HG03039 (cell line): ENCODE measurements at regions not wholly inside any gene's neighbourhood (a gene's known extent, or its start where the extent isn't known, plus 50 kb on each side); places are given as distances from the start of the nearest gene placed in this dataset.

Source experiments
- ATAC-seq: cut with Tn5 transposase; IDR thresholded peaks from one replicate; pipeline ENCODE4 v1.9.1; 2021; ENCODE audit warnings: mild to moderate bottlenecking, moderate library complexity; ENCODE audit not compliant: unreplicated experiment

DNA sequence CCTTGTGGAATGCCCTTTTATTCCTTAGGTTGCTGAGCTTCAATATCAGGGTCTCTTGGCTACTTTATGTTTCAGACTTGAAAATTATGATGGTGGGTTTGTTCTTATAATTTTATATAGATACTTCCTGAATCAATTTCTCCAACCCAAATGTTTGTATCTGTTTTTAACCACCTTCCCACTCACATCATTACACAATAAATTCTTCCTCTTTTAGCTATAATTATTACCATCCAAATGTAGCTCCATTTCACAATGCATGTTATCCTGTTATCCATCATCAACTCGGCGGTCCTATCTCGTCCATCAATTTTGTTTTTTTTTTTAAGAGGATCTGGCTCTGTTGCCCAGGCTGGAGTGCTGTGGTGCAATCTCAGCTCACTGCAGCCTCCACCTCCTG is 357.6 kb upstream of the ZP4 start:
- ATAC-seq, result no peak

GRCh38 chr1:238242181-238242580 is 351.5 kb upstream of the ZP4 start:
- no peak for ATAC-seq

GRCh38 chr1:238241607-238242006 is 350.9 kb upstream of the ZP4 start:
- ATAC-seq, result no peak

DNA sequence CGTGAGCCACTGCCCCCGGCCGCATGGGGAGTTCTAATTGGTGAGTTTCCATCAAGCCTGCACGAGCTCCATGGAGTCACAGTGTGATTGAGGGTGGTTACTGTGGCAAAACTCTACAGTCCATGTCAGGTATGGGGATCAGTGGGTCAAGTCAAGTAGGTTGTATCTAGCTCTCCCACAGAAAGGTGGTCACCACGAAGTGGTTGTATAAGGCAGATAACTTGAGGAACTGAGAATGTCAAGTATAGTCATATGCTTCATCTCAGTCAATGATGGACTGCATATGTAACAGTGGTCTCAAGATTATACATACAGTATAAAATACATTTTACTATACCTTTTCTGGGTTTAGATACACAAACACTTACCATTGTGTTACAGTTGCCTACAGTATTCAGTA is 348.6 kb upstream of the ZP4 start:
- no peak for ATAC-seq

DNA sequence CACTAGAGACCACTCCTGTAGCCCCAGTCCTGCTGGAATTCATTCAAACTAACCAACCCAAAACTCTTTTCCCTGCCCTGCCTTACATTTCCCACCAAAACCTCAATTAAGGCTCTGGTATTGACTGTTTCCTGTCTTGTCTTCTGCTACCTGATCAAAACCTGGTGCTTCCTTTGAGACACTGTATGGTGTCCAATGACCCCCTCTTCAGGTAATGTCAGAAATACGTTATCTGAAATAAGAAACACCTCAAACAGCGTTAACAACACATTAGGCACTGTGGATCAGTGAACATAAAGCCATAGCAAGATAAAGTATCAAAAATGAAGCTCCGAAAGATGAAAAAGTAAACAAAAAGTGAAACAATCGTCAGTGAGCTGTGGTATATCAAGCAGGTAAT is 343.2 kb upstream of the ZP4 start:
- no peak for ATAC-seq

DNA sequence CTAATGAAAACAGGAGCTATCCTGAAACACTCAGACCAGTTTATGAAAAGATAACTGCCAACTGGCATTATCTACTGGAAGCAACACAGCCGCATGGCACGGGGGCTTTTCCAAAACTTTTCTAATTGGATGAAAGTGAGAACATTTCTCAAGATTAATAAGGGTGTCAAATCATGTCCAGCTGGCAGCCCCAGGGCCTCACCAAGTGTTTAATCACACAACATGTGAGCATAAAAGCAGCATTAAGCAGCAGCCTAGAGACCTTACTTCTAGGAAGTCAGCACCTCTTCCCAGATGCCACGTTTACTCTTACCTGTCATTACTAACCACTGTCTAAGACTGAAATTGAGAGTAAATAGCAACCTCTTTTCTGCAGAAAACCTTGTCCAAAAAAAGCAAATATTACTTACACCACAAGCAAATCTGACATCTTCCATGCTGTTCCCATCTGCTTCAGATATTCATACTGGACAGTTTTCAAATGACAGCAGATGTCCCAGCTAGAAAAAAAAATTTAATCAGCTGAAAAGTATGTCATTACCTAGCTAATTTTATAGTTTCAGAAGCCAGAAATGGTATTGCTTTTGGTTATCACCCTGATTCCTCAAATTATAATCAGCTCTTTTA is 341.5 kb upstream of the ZP4 start:
- ATAC-seq, result no peak

DNA sequence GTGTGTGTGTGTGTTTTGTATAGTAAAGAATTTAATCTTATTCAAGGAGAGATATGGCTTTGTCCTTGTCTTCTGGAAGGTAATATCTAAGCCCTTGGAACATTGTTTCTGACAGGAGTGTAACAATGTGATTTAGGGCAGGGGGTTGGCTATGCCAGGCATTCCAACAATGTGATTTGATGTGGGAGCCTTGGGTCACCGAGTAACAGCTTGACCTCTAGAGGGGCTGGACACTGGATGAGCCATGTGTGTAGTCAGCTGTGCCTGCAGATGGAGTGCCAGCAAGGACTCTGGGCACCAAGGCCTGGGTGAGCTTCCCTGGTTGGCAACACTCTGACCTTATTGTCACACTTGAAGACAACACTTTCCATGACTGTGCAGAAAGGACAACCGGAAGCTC is 336.1 kb upstream of the ZP4 start:
- no peak for ATAC-seq

- ATAC-seq, result no peak
Measured at GRCh38 chr1:238223076-238223640, 332.4 kb upstream of the ZP4 start.

DNA sequence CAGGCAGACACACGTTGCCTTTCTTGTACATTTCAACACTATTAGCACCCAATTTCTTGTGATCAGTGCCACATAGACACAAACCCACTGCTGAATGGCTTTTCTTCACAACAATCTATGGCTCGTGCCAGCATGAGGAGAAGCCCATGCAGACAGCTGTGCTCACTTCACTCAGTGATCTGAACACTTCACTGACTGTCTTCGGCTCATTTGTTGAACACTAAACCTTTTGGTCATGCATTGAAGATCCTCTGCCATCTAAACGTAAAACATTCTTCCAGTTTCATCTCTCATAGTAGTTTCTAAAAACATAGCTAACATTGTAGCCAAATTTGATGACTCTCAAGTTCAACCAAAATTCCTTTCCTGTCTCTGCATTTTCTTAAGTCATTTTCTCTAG is 331.0 kb upstream of the ZP4 start:
- no peak for ATAC-seq

GRCh38 chr1:238214449-238214848 is 323.7 kb upstream of the ZP4 start:
- ATAC-seq, result no peak

DNA sequence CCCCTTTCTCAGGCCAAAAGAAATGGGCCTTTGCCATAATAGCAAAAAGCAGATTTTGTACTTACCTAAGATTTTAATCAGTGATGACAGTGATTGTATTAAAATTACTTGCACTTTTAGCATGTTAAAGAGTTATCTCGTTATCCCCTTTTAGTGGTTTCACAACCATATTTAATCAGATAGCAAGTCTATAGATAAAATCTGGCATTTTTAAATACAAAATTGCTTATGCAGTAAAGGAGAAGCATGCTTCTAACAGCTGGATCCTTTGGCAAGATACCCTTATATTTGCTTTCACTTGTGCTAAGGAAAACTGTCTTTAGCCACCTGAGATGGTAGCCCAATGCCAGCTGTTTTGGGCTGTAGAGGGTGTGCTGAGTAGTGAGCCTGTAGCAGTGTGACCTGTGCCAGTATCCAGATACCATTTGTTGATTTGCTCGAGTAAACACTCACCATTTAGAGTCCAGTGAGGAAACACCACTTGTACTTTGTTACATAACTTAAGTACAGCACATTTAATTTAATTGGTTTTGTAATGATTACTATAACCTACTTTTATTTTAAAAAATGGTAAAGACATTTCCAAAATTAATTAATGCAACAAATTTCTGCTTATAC is 314.4 kb upstream of the ZP4 start:
- no peak for ATAC-seq

- no peak for ATAC-seq
Measured at GRCh38 chr1:238201992-238202391, 311.3 kb upstream of the ZP4 start.

DNA sequence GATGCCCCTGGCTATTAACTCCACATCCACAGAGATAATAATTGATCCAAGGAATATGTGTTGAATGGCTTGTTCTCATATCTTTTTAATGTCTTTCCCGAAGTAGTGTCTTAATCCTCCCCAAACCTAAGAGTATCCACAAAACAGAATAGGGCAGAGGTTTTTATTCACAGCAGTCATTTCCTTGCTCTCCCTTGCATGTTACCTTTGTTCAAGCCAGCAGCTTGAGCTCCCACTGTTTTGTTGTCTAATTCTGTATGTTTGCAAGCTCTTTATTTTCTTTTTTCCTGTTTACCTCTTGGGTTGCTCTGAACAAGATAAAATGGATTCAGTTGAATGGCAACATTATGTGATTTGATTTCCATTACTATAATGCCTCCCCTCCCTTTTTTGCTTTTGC is 308.6 kb upstream of the ZP4 start:
- ATAC-seq, result no peak

DNA sequence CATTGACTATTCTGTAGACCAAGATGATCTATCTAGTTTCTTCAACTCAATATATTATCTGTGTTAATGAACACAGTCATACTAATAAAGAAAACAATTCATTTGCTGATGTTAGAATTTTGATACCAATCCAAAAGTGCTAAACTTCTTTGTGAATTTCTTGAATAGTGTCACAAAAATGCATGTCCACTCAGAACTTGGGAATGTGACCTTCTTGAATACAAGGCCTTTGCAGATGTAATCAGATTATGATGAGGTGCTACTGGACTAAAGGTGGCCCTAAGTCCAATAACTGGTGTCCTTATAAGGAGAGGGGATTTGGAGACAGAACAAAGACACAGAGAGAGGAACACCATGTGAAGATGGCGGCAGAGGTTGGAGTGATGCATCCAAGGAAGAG is 305.8 kb upstream of the ZP4 start:
- no peak for ATAC-seq

DNA sequence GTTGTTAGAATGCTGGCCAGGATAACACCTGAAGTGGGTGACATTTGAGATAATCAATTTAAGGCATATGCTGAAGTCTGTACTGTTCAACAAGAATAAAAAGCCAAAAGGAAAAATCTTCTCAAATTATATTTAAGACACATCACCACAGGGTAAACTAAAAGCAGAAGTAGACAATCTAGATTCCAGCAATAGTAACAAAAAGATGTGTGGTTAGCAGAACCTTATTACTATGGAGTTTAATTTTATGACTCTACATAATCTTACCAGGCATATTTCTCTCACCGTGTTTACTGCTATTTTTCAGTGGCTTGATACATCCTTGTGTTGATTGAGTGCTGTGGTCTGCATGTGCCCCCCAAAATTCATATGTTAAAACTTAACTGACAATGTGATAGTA is 300.4 kb upstream of the ZP4 start:
- no peak for ATAC-seq

GRCh38 chr1:238187575-238187949 is 296.8 kb upstream of the ZP4 start:
- no peak for ATAC-seq

DNA sequence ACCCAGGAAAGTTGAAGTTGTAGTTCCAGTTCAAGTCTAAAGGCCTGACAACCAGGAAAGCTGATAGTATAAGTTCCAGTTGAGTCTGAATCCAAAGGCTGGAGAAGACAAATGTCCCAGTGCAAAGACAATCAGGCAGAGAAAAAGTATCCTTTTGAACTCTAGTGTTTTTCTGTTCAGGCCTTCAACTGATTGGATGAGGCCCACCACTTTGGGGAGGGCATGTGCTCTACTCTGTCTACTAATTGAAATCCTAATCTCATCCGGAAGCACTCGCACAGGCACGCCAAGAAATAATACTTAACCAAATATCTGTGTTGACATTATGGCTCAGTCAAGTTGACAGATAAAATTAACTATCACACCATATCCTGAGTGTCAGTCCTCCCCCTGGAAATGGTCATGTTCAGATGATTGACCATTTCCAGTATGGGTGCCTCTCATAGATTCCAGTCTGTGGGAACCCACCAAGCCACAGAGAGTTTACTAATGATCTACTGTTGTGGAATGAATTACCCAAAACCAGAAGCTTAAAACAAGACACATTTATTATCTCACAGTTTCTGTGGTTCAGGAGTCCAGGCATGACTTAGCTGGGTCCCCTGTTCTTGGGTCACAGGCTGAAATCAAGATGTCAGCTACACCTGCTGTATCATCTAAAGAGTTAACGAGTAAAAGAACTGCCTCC is 296.3 kb upstream of the ZP4 start:
- no peak for ATAC-seq

DNA sequence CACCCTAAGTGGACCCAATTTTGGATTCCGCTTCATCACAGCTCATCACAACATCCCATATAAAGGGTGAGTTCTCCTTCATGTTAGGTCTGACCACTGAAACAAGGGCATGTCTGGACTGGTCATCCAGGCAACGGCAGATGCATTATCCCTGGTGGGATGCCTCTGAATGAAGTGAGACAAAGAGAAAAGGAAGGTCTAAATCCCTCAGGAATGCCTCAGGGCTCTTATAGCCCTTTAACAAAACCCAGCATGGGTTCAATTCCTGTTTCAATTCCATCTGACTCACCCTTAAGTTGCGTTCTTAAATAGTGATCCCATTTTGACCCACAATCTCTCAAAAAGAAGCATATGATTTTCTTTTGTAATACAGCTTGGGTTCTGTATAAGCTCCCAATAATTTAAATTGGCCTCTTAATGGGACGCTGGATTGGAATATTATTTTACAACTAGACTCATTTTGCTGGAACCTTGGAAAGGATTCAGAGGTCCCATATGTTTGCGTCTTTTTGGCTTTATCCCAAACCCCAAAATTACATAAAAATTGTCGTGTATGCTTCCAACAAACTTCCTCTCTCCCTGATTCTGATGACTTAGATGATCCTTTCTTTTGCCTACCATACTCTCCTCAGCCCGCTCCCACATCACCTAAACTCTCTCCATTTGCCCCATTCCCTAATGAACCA is 287.4 kb upstream of the ZP4 start:
- no peak for ATAC-seq

DNA sequence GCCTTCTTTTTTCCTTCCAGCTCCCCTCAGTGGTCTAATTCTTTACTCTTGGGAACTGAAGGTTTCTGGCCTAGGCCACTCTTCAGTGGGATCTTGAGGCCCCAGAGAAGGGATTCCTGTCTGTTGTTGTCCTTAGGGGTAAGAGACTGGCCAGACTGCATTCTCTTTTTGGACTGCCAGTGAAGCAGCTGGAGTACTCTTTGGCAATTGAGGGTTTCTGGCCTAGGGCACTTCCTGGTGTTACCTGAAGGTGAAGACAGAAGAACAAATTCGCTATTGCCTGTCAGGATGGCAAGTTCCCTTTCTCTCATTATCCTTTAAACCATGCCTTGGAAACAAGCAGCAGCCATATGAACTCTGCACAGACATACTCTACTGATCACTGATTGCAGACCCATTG is 286.6 kb upstream of the ZP4 start:
- ATAC-seq, result no peak

GRCh38 chr1:238176441-238176840 is 285.7 kb upstream of the ZP4 start:
- no peak for ATAC-seq

- no peak for ATAC-seq
Measured at GRCh38 chr1:238171985-238172384, 281.3 kb upstream of the ZP4 start.

- ATAC-seq, result no peak
Measured at GRCh38 chr1:238161955-238162354, 271.2 kb upstream of the ZP4 start.
